Fibroblast of lung (primary cell): ENCODE measurements at regions not wholly inside any gene's neighbourhood (a gene's known extent, or its start where the extent isn't known, plus 50 kb on each side); places are given as distances from the start of the nearest gene placed in this dataset.
A peak's percentile ranks its signal among the peaks of the same experiment; 100 is the strongest.

Source experiments
- DNase-seq, 2 donors: peaks; one replicate each; pipeline versions ENCODE4 v3.0.0 to v3.0.0-alpha.2; 2010; ENCODE audit warnings: low read depth in 2 of 2
- H2AFZ ChIP-seq: 2 replicates; pipeline ENCODE4 v1.5.1; 2012; ENCODE audit warnings: low read length, control low read depth, inconsistent platforms
- H3K27ac ChIP-seq: 2 replicates; pipeline ENCODE4 v1.5.1; 2011; ENCODE audit warnings: low read length, control low read depth; ENCODE audit not compliant: insufficient read depth
- H3K27me3 ChIP-seq: 2 replicates; pipeline ENCODE4 v1.5.1; 2011; ENCODE audit warnings: mild to moderate bottlenecking, low read length; ENCODE audit not compliant: control insufficient read depth, insufficient read depth
- H3K36me3 ChIP-seq: 2 replicates; pipeline ENCODE4 v1.5.1; 2011; ENCODE audit warnings: low read length; ENCODE audit not compliant: control insufficient read depth, insufficient read depth
- H3K4me1 ChIP-seq: 2 replicates; pipeline ENCODE4 v1.5.1; 2011; ENCODE audit warnings: low read length; ENCODE audit not compliant: control insufficient read depth, insufficient read depth; ENCODE audit errors: extremely low read depth
- H3K4me2 ChIP-seq: 2 replicates; pipeline ENCODE4 v1.5.1; 2011; ENCODE audit warnings: low read length, control low read depth; ENCODE audit not compliant: insufficient read depth; ENCODE audit errors: extremely low read depth
- H3K4me3 ChIP-seq, 4 experiments: fragments of 200-600 bp in 1 of 4; sonication (generic) in 1 of 4; replicated peaks in 1 of 4; 2 replicates each; pipeline ENCODE4 v1.5.1; 2011 to 2016; ENCODE audit warnings: low read length in 4 of 4, low read depth in 3 of 4, mild to moderate bottlenecking in 3 of 4, control low read depth in 2 of 4, inconsistent platforms in 1 of 4, mixed read lengths in 1 of 4; ENCODE audit not compliant: insufficient read depth in 1 of 4; ENCODE audit errors: control extremely low read depth in 1 of 4
- H3K79me2 ChIP-seq: 2 replicates; pipeline ENCODE4 v1.5.1; 2012; ENCODE audit warnings: mild to moderate bottlenecking, low read length, inconsistent platforms; ENCODE audit not compliant: control insufficient read depth, insufficient read depth
- H3K9ac ChIP-seq: 2 replicates; pipeline ENCODE4 v1.5.1; 2011; ENCODE audit warnings: mild to moderate bottlenecking, low read length, control low read depth; ENCODE audit not compliant: insufficient read depth
- H3K9me3 ChIP-seq: 2 replicates; pipeline ENCODE4 v1.5.1; 2012; ENCODE audit warnings: low read depth, low read length; ENCODE audit not compliant: control insufficient read depth, insufficient read depth
- H4K20me1 ChIP-seq: 2 replicates; pipeline ENCODE4 v1.5.1; 2011; ENCODE audit warnings: low read length; ENCODE audit not compliant: control insufficient read depth, insufficient read depth; ENCODE audit errors: extremely low read depth
- CTCF ChIP-seq, 2 donors: IDR thresholded peaks in 1 of 2; conservative IDR thresholded peaks in 1 of 2; 1 replicate in 1 of 2; 2 replicates in 1 of 2; pipeline ENCODE4 v1.5.1; 2011 to 2012; ENCODE audit warnings: low read length in 2 of 2, control low read depth in 1 of 2, inconsistent platforms in 1 of 2, low read depth in 1 of 2, mild to moderate bottlenecking in 1 of 2
- EZH2 ChIP-seq: IDR thresholded peaks from 2 replicates; pipeline ENCODE4 v1.5.1; 2012; ENCODE audit warnings: low read length, control low read depth, mild to moderate bottlenecking; ENCODE audit errors: missing control alignments

GRCh38 chr1:198449261-198449660 lies 91.2 kb downstream of the ATP6V1G3 start:
- no peak overlapping the region for H3K27ac ChIP-seq
- no peak overlapping the region for H2AFZ ChIP-seq
- no peaks in the 10 kb centered on the region for H3K9me3 ChIP-seq
- no peaks in the 10 kb centered on the region for H3K27me3 ChIP-seq
- H3K4me3 ChIP-seq, result no peak overlapping the region
- no peaks in the 10 kb centered on the region for H3K36me3 ChIP-seq
- no peaks in the 10 kb centered on the region for H4K20me1 ChIP-seq
- H3K4me2 ChIP-seq, result no peak overlapping the region
- H3K79me2 ChIP-seq, result no peaks in the 10 kb centered on the region
- peaks cover 2% of the 10 kb centered on the region for H3K4me1 ChIP-seq
- peak in 1 of 2 donors; percentile 33 for DNase-seq
- TF ChIP-seq EZH2, result no peak
- H3K9ac ChIP-seq, result no peak overlapping the region

- no peak overlapping the region for H3K27ac ChIP-seq
- TF ChIP-seq CTCF (conservative IDR thresholded peaks at IDR 0.05 in 1 of 2, IDR thresholded peaks at IDR 0.05 in 1 of 2; ENCODE audit: low read depth in 1 of 2, low read length in 2 of 2), result no peak
- TF ChIP-seq EZH2, result no peak
- no peak overlapping the region for H3K4me2 ChIP-seq
- H3K27me3 ChIP-seq, result no peaks in the 10 kb centered on the region
- H3K79me2 ChIP-seq, result no peaks in the 10 kb centered on the region
- no peaks in the 10 kb centered on the region for H3K9me3 ChIP-seq
- H3K36me3 ChIP-seq, result no peaks in the 10 kb centered on the region
- H3K9ac ChIP-seq, result no peak overlapping the region
- no peak for DNase-seq
- H3K4me3 ChIP-seq, result no peak overlapping the region
- peaks cover 4% of the 10 kb centered on the region for H3K4me1 ChIP-seq
- H4K20me1 ChIP-seq, result no peaks in the 10 kb centered on the region
- H2AFZ ChIP-seq, result no peak overlapping the region
Observed at GRCh38 chr1:198447468-198447867, 93.0 kb downstream of the ATP6V1G3 start.

GRCh38 chr1:198445872-198446271 lies 94.6 kb downstream of the ATP6V1G3 start:
- no peak for TF ChIP-seq EZH2
- no peak for TF ChIP-seq CTCF (conservative IDR thresholded peaks at IDR 0.05 in 1 of 2, IDR thresholded peaks at IDR 0.05 in 1 of 2; ENCODE audit: low read depth in 1 of 2, low read length in 2 of 2)
- no peak overlapping the region for H2AFZ ChIP-seq
- no peaks in the 10 kb centered on the region for H3K36me3 ChIP-seq
- no peak overlapping the region for H3K9ac ChIP-seq
- H3K27me3 ChIP-seq, result no peaks in the 10 kb centered on the region
- no peak overlapping the region for H3K4me3 ChIP-seq
- H3K4me1 ChIP-seq, result peaks cover 4% of the 10 kb centered on the region
- H4K20me1 ChIP-seq, result no peaks in the 10 kb centered on the region
- DNase-seq, result no peak
- no peaks in the 10 kb centered on the region for H3K79me2 ChIP-seq
- H3K27ac ChIP-seq, result no peak overlapping the region
- H3K4me2 ChIP-seq, result no peak overlapping the region
- H3K9me3 ChIP-seq, result no peaks in the 10 kb centered on the region
